HEK293 (cell line): ENCODE measurements at regions not wholly inside any gene's neighbourhood (a gene's known extent, or its start where the extent isn't known, plus 50 kb on each side); places are given as distances from the start of the nearest gene placed in this dataset.

Experiments used
- CTCF ChIA-PET: fragments of 350-600 bp; formaldehyde crosslinking; extraction: SDS; loops from one replicate; lab custom pipeline; 2021; ENCODE audit warnings: antibody characterized with exemption; lab: Yijun Ruan, JAX
- POLR2A ChIA-PET: fragments of 300-600 bp; formaldehyde crosslinking; extraction: SDS; loops from one replicate; lab custom pipeline; 2020; ENCODE audit warnings: antibody characterized with exemption, inconsistent platforms; lab: Yijun Ruan, JAX
- H3K27ac ChIP-seq: fragments of 200-500 bp; sonication (Bioruptor generic); 2 replicates; pipeline ENCODE4 v1.5.1; 2014; ENCODE audit warnings: low read depth, low read length, control low read depth, inconsistent platforms; ENCODE audit errors: extremely low read depth
- H3K36me3 ChIP-seq, 2 experiments: fragments of 200-500 bp in 1 of 2; sonication (Bioruptor generic) in 1 of 2; 1 replicate in 1 of 2; 2 replicates in 1 of 2; pipeline ENCODE4 v1.5.1; 2014 to 2017; ENCODE audit warnings: inconsistent platforms in 2 of 2, low read length in 2 of 2; ENCODE audit not compliant: control insufficient read depth in 2 of 2, insufficient read depth in 1 of 2
- H3K4me1 ChIP-seq: fragments of 200-500 bp; sonication (Bioruptor generic); 2 replicates; pipeline ENCODE4 v1.5.1; 2014; ENCODE audit warnings: mild to moderate bottlenecking, low read length, inconsistent platforms; ENCODE audit not compliant: control insufficient read depth, insufficient read depth
- H3K4me3 ChIP-seq: 2 replicates; pipeline ENCODE4 v1.5.1; 2011; ENCODE audit warnings: low read depth, mild to moderate bottlenecking, control low read depth, low read length, moderate library complexity
- H3K9me3 ChIP-seq: fragments of 200-500 bp; sonication (Bioruptor generic); 2 replicates; pipeline ENCODE4 v1.5.1; 2014; ENCODE audit warnings: low read depth, low read length, inconsistent platforms; ENCODE audit not compliant: control insufficient read depth, insufficient read depth
- GLIS1 ChIP-seq: fragments of 450-650 bp; formaldehyde crosslinking; IDR thresholded peaks from 2 replicates; pipeline ENCODE4 v1.5.1; 2016; ENCODE audit warnings: missing biosample characterization, missing genetic modification characterization
- HIC1 ChIP-seq: fragments of 450-650 bp; formaldehyde crosslinking; IDR thresholded peaks from 2 replicates; pipeline ENCODE4 v1.5.1; 2016; ENCODE audit warnings: missing biosample characterization, missing genetic modification characterization
- KLF16 ChIP-seq: fragments of 450-650 bp; formaldehyde crosslinking; IDR thresholded peaks from 2 replicates; pipeline ENCODE4 v1.5.1; 2017; ENCODE audit warnings: missing biosample characterization, missing genetic modification characterization
- PRDM1 ChIP-seq: fragments of 450-650 bp; formaldehyde crosslinking; IDR thresholded peaks from 2 replicates; pipeline ENCODE4; 2016; ENCODE audit warnings: missing biosample characterization, missing genetic modification characterization
- SP3 ChIP-seq: fragments of 450-650 bp; formaldehyde crosslinking; IDR thresholded peaks from 2 replicates; pipeline ENCODE4 v1.5.1; 2016; ENCODE audit warnings: missing biosample characterization, missing genetic modification characterization
- ZIC2 ChIP-seq: fragments of 450-650 bp; formaldehyde crosslinking; IDR thresholded peaks from 2 replicates; pipeline ENCODE4 v1.5.1; 2016; ENCODE audit warnings: missing biosample characterization, missing genetic modification characterization
- ZNF114 ChIP-seq: fragments of 450-650 bp; formaldehyde crosslinking; IDR thresholded peaks from 2 replicates; pipeline ENCODE4 v1.5.0; 2017; ENCODE audit warnings: missing biosample characterization, missing genetic modification characterization
- ZNF133 ChIP-seq: fragments of 450-650 bp; formaldehyde crosslinking; IDR thresholded peaks from 2 replicates; pipeline ENCODE4 v1.5.1; 2016; ENCODE audit warnings: missing biosample characterization, missing genetic modification characterization
- ZNF169 ChIP-seq: fragments of 450-650 bp; formaldehyde crosslinking; IDR thresholded peaks from 2 replicates; pipeline ENCODE4 v1.5.1; 2016; ENCODE audit warnings: missing biosample characterization, missing genetic modification characterization
- ZNF174 ChIP-seq: fragments of 450-650 bp; formaldehyde crosslinking; IDR thresholded peaks from 2 replicates; pipeline ENCODE4 v1.5.0; 2017; ENCODE audit warnings: missing biosample characterization, mild to moderate bottlenecking, missing genetic modification characterization
- ZNF184 ChIP-seq: fragments of 450-650 bp; IDR thresholded peaks from 2 replicates; pipeline ENCODE4 v1.5.1; 2018; ENCODE audit warnings: missing biosample characterization, mild to moderate bottlenecking, missing genetic modification characterization
- ZNF221 ChIP-seq: fragments of 450-650 bp; formaldehyde crosslinking; IDR thresholded peaks from 2 replicates; pipeline ENCODE4 v1.5.1; 2017; ENCODE audit warnings: missing biosample characterization, missing genetic modification characterization, borderline replicate concordance
- ZNF223 ChIP-seq: fragments of 450-650 bp; formaldehyde crosslinking; IDR thresholded peaks from 2 replicates; pipeline ENCODE4 v1.5.1; 2016; ENCODE audit warnings: missing biosample characterization, missing genetic modification characterization
- ZNF239 ChIP-seq: fragments of 450-650 bp; formaldehyde crosslinking; IDR thresholded peaks from 2 replicates; pipeline ENCODE4 v1.5.1; 2016; ENCODE audit warnings: missing biosample characterization, missing genetic modification characterization
- ZNF394 ChIP-seq: fragments of 450-650 bp; formaldehyde crosslinking; IDR thresholded peaks from 2 replicates; pipeline ENCODE4 v1.5.1; 2016; ENCODE audit warnings: missing biosample characterization, missing genetic modification characterization, mild to moderate bottlenecking, moderate library complexity, borderline replicate concordance
- ZNF501 ChIP-seq: fragments of 450-650 bp; formaldehyde crosslinking; IDR thresholded peaks from 2 replicates; pipeline ENCODE4 v1.5.1; 2016; ENCODE audit warnings: missing biosample characterization, missing genetic modification characterization
- ZNF544 ChIP-seq: fragments of 450-650 bp; formaldehyde crosslinking; IDR thresholded peaks from 2 replicates; pipeline ENCODE4 v1.5.0; 2017; ENCODE audit warnings: missing biosample characterization, missing genetic modification characterization
- ZNF704 ChIP-seq: fragments of 450-650 bp; formaldehyde crosslinking; IDR thresholded peaks from 2 replicates; pipeline ENCODE4 v1.5.1; 2016; ENCODE audit warnings: missing biosample characterization, missing genetic modification characterization
- ZNF792 ChIP-seq: fragments of 450-650 bp; formaldehyde crosslinking; IDR thresholded peaks from 2 replicates; pipeline ENCODE4 v1.5.1; 2016; ENCODE audit warnings: missing biosample characterization, missing genetic modification characterization
- ZNF837 ChIP-seq: fragments of 450-650 bp; formaldehyde crosslinking; IDR thresholded peaks from 2 replicates; pipeline ENCODE4 v1.5.1; 2016; ENCODE audit warnings: missing biosample characterization, missing genetic modification characterization
- ZSCAN5A ChIP-seq: fragments of 450-650 bp; formaldehyde crosslinking; IDR thresholded peaks from 2 replicates; pipeline ENCODE4 v1.5.1; 2016; ENCODE audit warnings: missing biosample characterization, missing genetic modification characterization
- TF ChIP-seq, protein P1 (sequence below): fragments of 450-650 bp; formaldehyde crosslinking; IDR thresholded peaks from 2 replicates; pipeline ENCODE4 v1.5.1; 2016; ENCODE audit warnings: missing biosample characterization, missing genetic modification characterization
- TF ChIP-seq, protein P2 (sequence below): fragments of 450-650 bp; formaldehyde crosslinking; IDR thresholded peaks from 2 replicates; pipeline ENCODE4 v1.5.1; 2016; ENCODE audit warnings: missing biosample characterization, missing genetic modification characterization
- TF ChIP-seq, protein P3 (sequence below): fragments of 450-650 bp; formaldehyde crosslinking; IDR thresholded peaks from 2 replicates; pipeline ENCODE4 v1.5.1; 2016; ENCODE audit warnings: missing biosample characterization, missing genetic modification characterization

- TF ChIP-seq ZNF501 (tag by site-specific recombination) (no peak), ZNF223 (tag by site-specific recombination) (no peak), ZSCAN5A (tag by site-specific recombination) (no peak)
These were observed 825.1 kb upstream of the ARRDC3 start (continued) for GRCh38 chr5:92208265-92208664.

GRCh38 chr5:92207151-92207550 lies 824.0 kb upstream of the ARRDC3 start:
- Histone ChIP-seq H3K36me3 (no peaks in the 10 kb centered on the region), H3K4me1 (no peaks in the 10 kb centered on the region), H3K27ac (no peak overlapping the region), H3K4me3 (no peak overlapping the region), H3K9me3 (no peaks in the 10 kb centered on the region)
- ChIA-PET CTCF (no interaction called here), POLR2A (no interaction called here)
- TF ChIP-seq, protein P1, sequence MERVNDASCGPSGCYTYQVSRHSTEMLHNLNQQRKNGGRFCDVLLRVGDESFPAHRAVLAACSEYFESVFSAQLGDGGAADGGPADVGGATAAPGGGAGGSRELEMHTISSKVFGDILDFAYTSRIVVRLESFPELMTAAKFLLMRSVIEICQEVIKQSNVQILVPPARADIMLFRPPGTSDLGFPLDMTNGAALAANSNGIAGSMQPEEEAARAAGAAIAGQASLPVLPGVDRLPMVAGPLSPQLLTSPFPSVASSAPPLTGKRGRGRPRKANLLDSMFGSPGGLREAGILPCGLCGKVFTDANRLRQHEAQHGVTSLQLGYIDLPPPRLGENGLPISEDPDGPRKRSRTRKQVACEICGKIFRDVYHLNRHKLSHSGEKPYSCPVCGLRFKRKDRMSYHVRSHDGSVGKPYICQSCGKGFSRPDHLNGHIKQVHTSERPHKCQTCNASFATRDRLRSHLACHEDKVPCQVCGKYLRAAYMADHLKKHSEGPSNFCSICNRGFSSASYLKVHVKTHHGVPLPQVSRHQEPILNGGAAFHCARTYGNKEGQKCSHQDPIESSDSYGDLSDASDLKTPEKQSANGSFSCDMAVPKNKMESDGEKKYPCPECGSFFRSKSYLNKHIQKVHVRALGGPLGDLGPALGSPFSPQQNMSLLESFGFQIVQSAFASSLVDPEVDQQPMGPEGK (tag by site-specific recombination) = no peak
- TF ChIP-seq ZNF133 (no peak), ZIC2 (tag by site-specific recombination) (no peak), SP3 (tag by site-specific recombination) (no peak), ZNF221 (tag by site-specific recombination) (no peak), ZNF704 (tag by site-specific recombination) (no peak), KLF16 (tag by site-specific recombination) (no peak), ZNF544 (tag by site-specific recombination) (no peak), ZNF114 (tag by site-specific recombination) (no peak), PRDM1 (no peak), ZNF239 (tag by site-specific recombination) (no peak)
- TF ChIP-seq, protein P2, sequence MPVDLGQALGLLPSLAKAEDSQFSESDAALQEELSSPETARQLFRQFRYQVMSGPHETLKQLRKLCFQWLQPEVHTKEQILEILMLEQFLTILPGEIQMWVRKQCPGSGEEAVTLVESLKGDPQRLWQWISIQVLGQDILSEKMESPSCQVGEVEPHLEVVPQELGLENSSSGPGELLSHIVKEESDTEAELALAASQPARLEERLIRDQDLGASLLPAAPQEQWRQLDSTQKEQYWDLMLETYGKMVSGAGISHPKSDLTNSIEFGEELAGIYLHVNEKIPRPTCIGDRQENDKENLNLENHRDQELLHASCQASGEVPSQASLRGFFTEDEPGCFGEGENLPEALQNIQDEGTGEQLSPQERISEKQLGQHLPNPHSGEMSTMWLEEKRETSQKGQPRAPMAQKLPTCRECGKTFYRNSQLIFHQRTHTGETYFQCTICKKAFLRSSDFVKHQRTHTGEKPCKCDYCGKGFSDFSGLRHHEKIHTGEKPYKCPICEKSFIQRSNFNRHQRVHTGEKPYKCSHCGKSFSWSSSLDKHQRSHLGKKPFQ (tag by site-specific recombination) = no peak
- TF ChIP-seq, all 188 proteins: peak for 0

- H3K36me3 ChIP-seq = no peaks in the 10 kb centered on the region
- no peak overlapping the region for H3K4me3 ChIP-seq
- H3K9me3 ChIP-seq = no peaks in the 10 kb centered on the region
- no peak overlapping the region for H3K27ac ChIP-seq
- CTCF ChIA-PET = no interaction called here
- TF ChIP-seq ZNF837 (tag by site-specific recombination) = no peak
- TF ChIP-seq, protein P3, sequence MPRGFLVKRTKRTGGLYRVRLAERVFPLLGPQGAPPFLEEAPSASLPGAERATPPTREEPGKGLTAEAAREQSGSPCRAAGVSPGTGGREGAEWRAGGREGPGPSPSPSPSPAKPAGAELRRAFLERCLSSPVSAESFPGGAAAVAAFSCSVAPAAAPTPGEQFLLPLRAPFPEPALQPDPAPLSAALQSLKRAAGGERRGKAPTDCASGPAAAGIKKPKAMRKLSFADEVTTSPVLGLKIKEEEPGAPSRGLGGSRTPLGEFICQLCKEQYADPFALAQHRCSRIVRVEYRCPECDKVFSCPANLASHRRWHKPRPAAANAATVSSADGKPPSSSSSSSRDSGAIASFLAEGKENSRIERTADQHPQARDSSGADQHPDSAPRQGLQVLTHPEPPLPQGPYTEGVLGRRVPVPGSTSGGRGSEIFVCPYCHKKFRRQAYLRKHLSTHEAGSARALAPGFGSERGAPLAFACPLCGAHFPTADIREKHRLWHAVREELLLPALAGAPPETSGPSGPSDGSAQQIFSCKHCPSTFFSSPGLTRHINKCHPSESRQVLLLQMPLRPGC (tag by site-specific recombination) = no peak
- no peak for TF ChIP-seq ZNF394
- no peak for TF ChIP-seq ZNF174 (tag by site-specific recombination)
- no peak for TF ChIP-seq ZNF169 (tag by site-specific recombination)
- TF ChIP-seq HIC1 (tag by site-specific recombination) = no peak
- TF ChIP-seq ZNF792 (tag by site-specific recombination) = no peak
- no peak for TF ChIP-seq ZNF184 (tag by site-specific recombination)
- TF ChIP-seq GLIS1 (tag by site-specific recombination) = no peak
- H3K4me1 ChIP-seq = no peaks in the 10 kb centered on the region
- POLR2A ChIA-PET = no interaction called here
These were observed 823.6 kb upstream of the ARRDC3 start for GRCh38 chr5:92206681-92207080.
